Endothelial cell of hepatic sinusoid (primary cell): ENCODE measurements at regions not wholly inside any gene's neighbourhood (a gene's known extent, or its start where the extent isn't known, plus 50 kb on each side); places are given as distances from the start of the nearest gene placed in this dataset.

Experiments used
- in situ Hi-C: cut with HindIII; loops from 2 replicates; pipeline ENCODE4 v1.10.0; 2017; ENCODE audit warnings: low sequenced_read_pairs

- in situ Hi-C loops, result no loop called here
These were observed 241.6 kb upstream of the MKI67 start for GRCh38 chr10:128367807-128368206.

GRCh38 chr10:128369101-128369650, 243.0 kb upstream of the MKI67 start:
- in situ Hi-C loops, result no loop called here

GRCh38 chr10:128373071-128373749, 247.0 kb upstream of the MKI67 start:
- in situ Hi-C loops, result no loop called here

- in situ Hi-C loops, result no loop called here
These were observed 247.6 kb upstream of the MKI67 start for GRCh38 chr10:128373831-128374230.

GRCh38 chr10:128375171-128375570, 248.9 kb upstream of the MKI67 start:
- in situ Hi-C loops, result no loop called here

GRCh38 chr10:128377364-128377987, 251.3 kb upstream of the MKI67 start:
- in situ Hi-C loops, result no loop called here

- in situ Hi-C loops, result no loop called here
These were observed 251.8 kb upstream of the MKI67 start for GRCh38 chr10:128377988-128378387.

GRCh38 chr10:128380946-128381345, 254.7 kb upstream of the MKI67 start:
- in situ Hi-C loops, result loop anchor here (5.0 kb wide), 1 partner anchor 36 kb away; no protein-coding TSS in a partner anchor

- in situ Hi-C loops, result loop anchor here (5.0 kb wide), 1 partner anchor 35 kb away; no protein-coding TSS in a partner anchor
These were observed 256.0 kb upstream of the MKI67 start for GRCh38 chr10:128382225-128382624.

GRCh38 chr10:128384831-128385230, 258.6 kb upstream of the MKI67 start:
- in situ Hi-C loops, result loop anchor here (5.0 kb wide), 1 partner anchor 32 kb away; no protein-coding TSS in a partner anchor

- in situ Hi-C loops, result no loop called here
These were observed 260.0 kb upstream of the MKI67 start for GRCh38 chr10:128386231-128386630.

- in situ Hi-C loops, result no loop called here
These were observed 260.8 kb upstream of the MKI67 start for GRCh38 chr10:128386816-128387604.

GRCh38 chr10:128390596-128390995, 264.4 kb upstream of the MKI67 start:
- in situ Hi-C loops, result no loop called here

- in situ Hi-C loops, result no loop called here
These were observed 267.3 kb upstream of the MKI67 start for GRCh38 chr10:128393546-128393945.

- in situ Hi-C loops, result no loop called here
These were observed 271.9 kb upstream of the MKI67 start for GRCh38 chr10:128398118-128398517.

GRCh38 chr10:128398999-128399398, 272.8 kb upstream of the MKI67 start:
- in situ Hi-C loops, result no loop called here

- in situ Hi-C loops, result no loop called here
These were observed 274.3 kb upstream of the MKI67 start for GRCh38 chr10:128400564-128400963.

GRCh38 chr10:128405450-128405849, 279.2 kb upstream of the MKI67 start:
- in situ Hi-C loops, result no loop called here

- in situ Hi-C loops, result loop anchor here (5.0 kb wide), 1 partner anchor 71 kb away; no protein-coding TSS in a partner anchor
These were observed 285.4 kb upstream of the MKI67 start for GRCh38 chr10:128411643-128412042.

- in situ Hi-C loops, result loop anchor here (5.0 kb wide), 1 partner anchor 68 kb away; no protein-coding TSS in a partner anchor
These were observed 288.3 kb upstream of the MKI67 start for GRCh38 chr10:128414568-128414967.

GRCh38 chr10:128416231-128416630, 290.0 kb upstream of the MKI67 start:
- in situ Hi-C loops, result loop anchor here (5.0 kb wide), 1 partner anchor 34 kb away; no protein-coding TSS in a partner anchor
